ENCODE measurements at regions not wholly inside any gene's neighbourhood (a gene's known extent, or its start where the extent isn't known, plus 50 kb on each side); places are given as distances from the start of the nearest gene placed in this dataset.

DNA sequence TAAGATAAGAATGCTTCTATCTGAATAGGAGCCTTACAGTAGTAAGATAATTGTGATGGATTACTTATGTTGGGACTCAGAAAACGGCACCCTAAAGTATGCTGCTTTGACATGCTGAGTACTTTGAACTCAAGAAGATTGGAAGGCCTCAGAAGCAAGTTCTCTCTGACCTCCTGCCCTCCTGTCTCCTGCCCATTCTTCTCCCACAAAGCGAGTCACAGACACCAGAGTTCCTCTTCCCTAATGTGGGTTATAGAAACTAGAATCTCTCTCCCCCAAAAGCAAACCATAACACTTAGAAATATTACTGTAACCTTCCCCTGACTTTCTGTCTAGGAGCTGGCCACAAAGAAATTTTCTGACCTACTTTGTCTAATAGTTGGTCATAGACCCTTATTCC, 76.5 kb downstream of the DDIT4L start:
- no peak overlapping the region for H3K4me3 ChIP-seq
- TF ChIP-seq, protein P1, sequence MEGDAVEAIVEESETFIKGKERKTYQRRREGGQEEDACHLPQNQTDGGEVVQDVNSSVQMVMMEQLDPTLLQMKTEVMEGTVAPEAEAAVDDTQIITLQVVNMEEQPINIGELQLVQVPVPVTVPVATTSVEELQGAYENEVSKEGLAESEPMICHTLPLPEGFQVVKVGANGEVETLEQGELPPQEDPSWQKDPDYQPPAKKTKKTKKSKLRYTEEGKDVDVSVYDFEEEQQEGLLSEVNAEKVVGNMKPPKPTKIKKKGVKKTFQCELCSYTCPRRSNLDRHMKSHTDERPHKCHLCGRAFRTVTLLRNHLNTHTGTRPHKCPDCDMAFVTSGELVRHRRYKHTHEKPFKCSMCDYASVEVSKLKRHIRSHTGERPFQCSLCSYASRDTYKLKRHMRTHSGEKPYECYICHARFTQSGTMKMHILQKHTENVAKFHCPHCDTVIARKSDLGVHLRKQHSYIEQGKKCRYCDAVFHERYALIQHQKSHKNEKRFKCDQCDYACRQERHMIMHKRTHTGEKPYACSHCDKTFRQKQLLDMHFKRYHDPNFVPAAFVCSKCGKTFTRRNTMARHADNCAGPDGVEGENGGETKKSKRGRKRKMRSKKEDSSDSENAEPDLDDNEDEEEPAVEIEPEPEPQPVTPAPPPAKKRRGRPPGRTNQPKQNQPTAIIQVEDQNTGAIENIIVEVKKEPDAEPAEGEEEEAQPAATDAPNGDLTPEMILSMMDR (IDR thresholded peaks at IDR 0.05): no peak
- TF ChIP-seq EP300 (IDR thresholded peaks at IDR 0.05; ENCODE audit: low read depth): no peak
- TF ChIP-seq POLR2A (IDR thresholded peaks at IDR 0.05): no peak
- no peak for TF ChIP-seq POLR2AphosphoS5 (IDR thresholded peaks at IDR 0.05)
- intact Hi-C loops (cut with DNase I; ENCODE audit: low total_unique reads) (no loop called here), in situ Hi-C loops (cut with MboI; ENCODE audit: low pct_ligation_motif_present in 1 of 4, low pct_unique_long_range_greater_than_20kb in 1 of 4, low sequenced_read_pairs in 3 of 4) (no loop called here)
- H3K4me1 ChIP-seq: no peaks in the 10 kb centered on the region
- H3K36me3 ChIP-seq: no peaks in the 10 kb centered on the region
- no peaks in the 10 kb centered on the region for H3K27me3 ChIP-seq
- DNase-seq: no peak
- no peak overlapping the region for H3K27ac ChIP-seq
- 78 to 82% methylated on average over 2 of the region's 2 CpGs for WGBS, 2 donors (ENCODE audit: low coverage in 1 of 2)
- no peaks in the 10 kb centered on the region for H3K9me3 ChIP-seq

DNA sequence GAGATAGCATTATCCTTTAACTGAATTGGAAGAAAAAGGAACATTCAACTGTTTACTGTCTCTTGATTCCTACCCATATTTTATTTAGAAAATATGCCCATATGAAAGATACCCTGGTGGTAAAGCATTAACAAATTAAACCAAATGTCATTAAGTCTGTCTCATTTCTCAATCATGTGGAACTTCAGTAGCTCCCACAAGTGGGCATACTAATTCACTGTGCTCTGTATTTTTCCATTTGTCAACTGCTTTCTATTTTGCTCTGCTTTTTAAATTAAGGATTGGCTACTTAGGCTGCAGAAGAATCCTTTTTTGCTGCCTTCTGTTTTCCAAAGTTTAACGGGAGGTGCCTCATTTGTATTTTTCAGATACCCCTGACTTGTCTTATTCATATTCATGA, 77.2 kb downstream of the DDIT4L start:
- in situ Hi-C loops (cut with MboI; ENCODE audit: low pct_ligation_motif_present in 1 of 4, low pct_unique_long_range_greater_than_20kb in 1 of 4, low sequenced_read_pairs in 3 of 4): no loop called here
- DNase-seq: no peak
- intact Hi-C loops (cut with DNase I; ENCODE audit: low total_unique reads): no loop called here
- Histone ChIP-seq H3K27me3 (no peaks in the 10 kb centered on the region), H3K4me3 (no peak overlapping the region), H3K4me1 (no peaks in the 10 kb centered on the region), H3K27ac (no peak overlapping the region), H3K9me3 (no peaks in the 10 kb centered on the region), H3K36me3 (no peaks in the 10 kb centered on the region)
- whole genome bisulfite sequencing, 2 donors (ENCODE audit: low coverage in 1 of 2): 88 to 90% methylated on average over 1 of the region's 1 CpG
- no peak for TF ChIP-seq POLR2A (IDR thresholded peaks at IDR 0.05)
- TF ChIP-seq, protein P1 (IDR thresholded peaks at IDR 0.05): no peak
- TF ChIP-seq EP300 (IDR thresholded peaks at IDR 0.05; ENCODE audit: low read depth): no peak
- TF ChIP-seq POLR2AphosphoS5 (IDR thresholded peaks at IDR 0.05): no peak

DNA sequence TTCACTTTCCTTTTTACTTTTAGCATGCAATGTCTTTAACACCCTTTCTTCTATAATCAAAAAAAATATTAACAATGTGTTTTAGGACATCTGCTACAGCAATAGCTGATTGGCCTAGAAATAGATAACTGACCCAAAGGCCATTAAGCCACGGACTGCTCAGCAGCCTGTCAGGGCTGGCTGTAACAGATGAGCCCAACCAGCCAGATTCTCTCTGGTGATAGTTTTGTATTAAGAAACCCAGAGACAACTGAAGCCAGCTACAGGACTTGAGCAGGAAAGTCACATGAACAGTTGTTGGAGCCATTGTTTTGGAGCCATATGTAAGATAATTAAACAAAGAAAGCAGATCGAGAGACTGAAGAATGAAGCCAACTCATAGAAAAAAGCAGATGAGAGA, 80.3 kb downstream of the DDIT4L start:
- intact Hi-C loops (cut with DNase I; ENCODE audit: low total_unique reads): no loop called here

DNA sequence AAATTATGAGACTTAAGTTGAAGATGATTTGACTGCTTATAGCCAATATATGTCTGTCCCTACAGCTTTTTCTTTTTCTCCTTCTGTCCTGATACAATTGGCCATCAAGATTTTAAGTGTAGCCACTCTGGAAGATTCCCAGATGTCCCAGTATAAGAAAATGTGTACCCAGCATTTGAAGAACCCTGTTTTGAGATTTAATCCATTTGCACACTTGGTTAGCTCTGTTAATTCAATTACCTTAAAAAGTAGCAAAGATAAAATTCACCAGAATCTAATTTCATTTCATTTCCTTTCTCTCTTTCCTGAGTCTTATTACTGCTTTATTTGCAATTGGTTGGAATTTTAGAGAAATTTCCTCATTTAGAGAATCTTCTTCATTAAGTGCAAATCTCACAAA, 81.4 kb downstream of the DDIT4L start:
- Histone ChIP-seq H3K27ac (no peak overlapping the region), H3K4me1 (no peaks in the 10 kb centered on the region), H3K4me3 (no peak overlapping the region), H3K36me3 (no peaks in the 10 kb centered on the region), H3K9me3 (no peaks in the 10 kb centered on the region), H3K27me3 (no peaks in the 10 kb centered on the region)
- in situ Hi-C loops (cut with MboI; ENCODE audit: low pct_ligation_motif_present in 1 of 4, low pct_unique_long_range_greater_than_20kb in 1 of 4, low sequenced_read_pairs in 3 of 4) (no loop called here), intact Hi-C loops (cut with DNase I; ENCODE audit: low total_unique reads) (no loop called here)
- no peak for DNase-seq
- no peak for TF ChIP-seq POLR2AphosphoS5 (IDR thresholded peaks at IDR 0.05)
- no peak for TF ChIP-seq POLR2A (IDR thresholded peaks at IDR 0.05)
- TF ChIP-seq, protein P1 (IDR thresholded peaks at IDR 0.05): no peak
- no peak for TF ChIP-seq EP300 (IDR thresholded peaks at IDR 0.05; ENCODE audit: low read depth)

More for the DNA sequence above, 80.3 kb downstream of the DDIT4L start:
- TF ChIP-seq, protein P1 (IDR thresholded peaks at IDR 0.05): no peak
- TF ChIP-seq POLR2AphosphoS5 (IDR thresholded peaks at IDR 0.05): no peak
- TF ChIP-seq POLR2A (IDR thresholded peaks at IDR 0.05): no peak
- no peaks in the 10 kb centered on the region for H3K27me3 ChIP-seq
- no peak overlapping the region for H3K27ac ChIP-seq
- in situ Hi-C loops (cut with MboI; ENCODE audit: low pct_ligation_motif_present in 1 of 4, low pct_unique_long_range_greater_than_20kb in 1 of 4, low sequenced_read_pairs in 3 of 4): no loop called here
- 76 to 82% methylated on average over 2 of the region's 2 CpGs for WGBS, 2 donors (ENCODE audit: low coverage in 1 of 2)
- H3K4me1 ChIP-seq: no peaks in the 10 kb centered on the region
- no peak for DNase-seq
- no peak overlapping the region for H3K4me3 ChIP-seq
- H3K9me3 ChIP-seq: no peaks in the 10 kb centered on the region
- H3K36me3 ChIP-seq: no peaks in the 10 kb centered on the region
